UCSD-AML1 (cell line): ENCODE measurements at regions not wholly inside any gene's neighbourhood (a gene's known extent, or its start where the extent isn't known, plus 50 kb on each side); places are given as distances from the start of the nearest gene placed in this dataset.
"Not testable (repeated sequence)": the region's sequence is repeated elsewhere in the genome, so short reads cannot be mapped to it uniquely, and the experiment has no call there.

Experiments used
- DNase-seq: peaks from one replicate; lab custom pipeline; 2025; ENCODE audit not compliant: unreplicated experiment; lab: John Stamatoyannopoulos, UW

DNA sequence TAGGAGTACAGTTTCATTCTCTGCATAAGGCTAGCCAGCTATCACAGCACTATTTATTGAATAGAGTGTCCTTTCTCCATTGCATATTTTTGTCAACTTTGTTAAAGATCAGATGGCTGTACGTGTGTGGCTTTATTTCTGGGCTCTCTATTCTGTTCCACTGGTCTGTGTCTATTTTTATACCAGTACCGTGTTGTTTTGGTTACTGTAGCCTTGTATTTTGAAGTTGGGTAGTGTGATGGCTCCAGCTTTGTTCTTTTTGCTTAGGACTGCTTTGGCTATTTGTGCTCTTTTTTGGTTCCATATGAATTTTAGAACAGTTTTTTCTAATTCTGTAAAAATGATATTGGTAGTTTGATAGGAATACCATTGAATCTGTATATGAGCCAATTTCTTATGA, 182.1 kb upstream of the DIAPH2 start:
- DNase-seq: no peak

DNA sequence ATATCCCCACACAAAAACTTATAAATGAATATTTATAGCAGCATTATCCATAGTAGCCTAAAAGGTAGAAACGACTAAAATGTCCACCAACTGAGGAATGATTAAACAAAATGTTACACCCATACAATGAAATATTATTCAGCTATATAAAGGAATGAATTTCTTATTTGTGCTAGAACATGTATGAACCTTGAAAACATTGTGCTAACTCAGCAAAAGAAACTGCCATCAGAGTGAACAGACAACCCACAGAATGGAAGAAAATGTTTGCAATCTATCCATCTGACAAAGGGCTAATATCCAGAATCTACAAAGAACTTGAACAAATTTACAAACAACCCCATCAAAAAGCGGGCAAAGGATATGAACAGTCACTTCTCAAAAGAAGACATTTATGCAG, 155.3 kb upstream of the DIAPH2 start:
- not testable (repeated sequence) for DNase-seq

DNA sequence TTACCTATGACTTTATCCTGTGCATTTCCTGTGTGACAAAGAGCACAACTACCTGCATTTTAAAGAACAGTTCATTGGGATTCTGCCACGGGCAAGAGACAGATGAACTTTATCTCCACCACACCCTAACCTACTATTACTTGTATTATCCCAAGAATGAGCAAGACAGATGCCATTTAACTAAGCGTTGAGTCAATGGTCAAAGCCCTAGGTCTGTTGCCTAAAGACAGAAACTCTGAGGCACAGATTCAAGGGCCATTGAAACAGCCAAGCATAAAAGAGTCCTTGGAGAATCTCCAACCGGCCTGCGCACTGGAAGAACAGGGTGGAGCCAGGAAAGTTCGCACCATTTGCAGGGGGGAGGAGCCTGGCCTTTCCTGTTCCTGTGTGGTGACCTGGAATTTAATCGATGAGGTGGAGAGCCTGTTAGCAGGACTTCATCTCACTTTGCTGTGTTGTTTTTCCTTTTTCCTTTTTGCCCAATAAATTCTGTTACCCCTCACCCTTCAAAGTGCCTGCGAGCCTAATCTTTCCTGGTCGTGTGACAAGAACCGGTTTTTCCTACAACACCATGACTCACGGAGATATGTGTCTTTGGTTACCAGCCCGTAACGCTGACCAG, 146.4 kb upstream of the DIAPH2 start:
- DNase-seq: no peak

DNA sequence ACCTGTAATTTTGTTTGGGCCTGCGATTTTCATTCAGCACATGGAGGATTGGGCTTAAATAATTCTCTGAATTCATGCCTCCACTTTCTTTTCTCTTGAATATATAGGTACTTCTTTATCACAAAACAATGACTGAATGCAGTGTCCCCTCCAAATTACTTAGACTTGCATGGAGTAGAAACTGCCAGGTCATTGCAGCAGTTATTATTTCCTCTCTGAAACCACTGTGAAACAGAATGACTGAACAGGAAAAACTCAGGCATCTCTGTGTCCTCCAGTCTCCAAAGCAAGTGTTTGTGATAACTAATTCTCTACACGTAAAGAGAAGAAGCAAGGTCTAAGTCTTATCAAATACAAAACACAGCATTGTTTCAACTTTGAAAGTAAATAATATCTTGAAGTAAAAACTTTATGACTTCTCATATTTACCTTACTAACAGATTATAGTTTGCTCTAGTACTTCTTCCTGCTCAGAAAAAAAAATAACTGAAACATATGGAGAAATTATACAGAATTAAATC, 144.5 kb upstream of the DIAPH2 start:
- no peak for DNase-seq

DNA sequence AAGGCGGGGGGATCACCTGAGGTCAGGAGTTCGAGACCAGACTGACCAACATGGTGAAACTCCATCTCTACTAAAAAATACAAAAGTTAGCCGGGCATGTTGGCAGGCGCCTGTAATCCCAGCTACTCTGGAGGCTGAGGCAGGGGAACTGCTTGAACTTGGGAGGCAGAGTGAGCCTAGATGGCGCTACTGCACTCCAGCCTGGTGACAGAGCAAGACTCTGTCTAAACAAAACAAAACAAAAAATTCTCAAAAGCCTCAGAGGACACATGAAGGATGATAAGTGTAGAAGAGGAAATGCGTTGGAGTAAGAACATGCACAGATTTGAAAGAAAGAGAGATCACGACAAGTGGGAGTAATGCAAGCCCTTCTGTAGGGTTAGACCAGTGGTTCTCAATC, 138.4 kb upstream of the DIAPH2 start:
- DNase-seq: not testable (repeated sequence)

DNA sequence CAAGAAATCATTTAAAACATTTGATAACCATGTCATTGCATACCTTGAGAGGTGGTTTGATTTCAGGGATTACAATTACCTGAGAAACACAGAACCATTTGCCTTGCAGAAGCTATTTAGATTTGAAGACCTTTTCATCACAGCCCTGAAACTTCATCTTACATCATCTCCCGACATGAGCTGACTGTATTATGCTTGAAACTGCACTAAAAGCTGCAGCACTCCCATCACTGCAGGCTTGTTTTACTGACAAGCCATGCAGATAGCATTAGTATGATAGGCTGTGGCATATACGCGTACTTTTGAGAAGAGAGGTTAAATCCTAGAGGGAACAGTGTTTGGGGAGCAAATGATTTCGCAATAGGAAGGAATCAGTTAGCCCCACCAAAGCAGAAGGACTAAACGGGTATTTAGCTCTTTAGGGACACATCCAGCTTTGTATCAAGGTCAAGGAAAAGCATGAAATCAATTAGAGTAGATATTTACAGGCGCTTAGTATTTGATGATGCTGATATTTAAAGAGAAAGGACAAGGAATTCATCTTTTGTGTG, 133.2 kb upstream of the DIAPH2 start:
- no peak for DNase-seq

DNA sequence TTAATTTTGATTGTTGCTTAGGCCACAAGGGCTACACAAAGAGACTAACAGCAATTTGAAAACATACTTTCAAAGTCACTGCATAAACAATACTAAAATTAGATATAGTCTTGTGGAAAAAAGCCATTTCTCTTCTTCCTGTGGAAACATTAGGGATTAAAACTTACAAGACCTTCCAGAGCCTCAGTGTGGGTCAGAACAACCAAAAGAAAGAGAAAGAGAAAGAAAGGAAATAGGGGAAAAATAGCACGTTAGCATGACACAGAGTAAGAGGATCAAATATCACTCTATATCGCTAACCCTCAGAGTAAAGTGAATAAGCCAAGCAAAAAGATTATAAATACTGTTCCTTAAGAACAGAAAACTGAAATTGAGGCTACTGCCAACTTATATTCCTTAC, 127.8 kb upstream of the DIAPH2 start:
- no peak for DNase-seq

DNA sequence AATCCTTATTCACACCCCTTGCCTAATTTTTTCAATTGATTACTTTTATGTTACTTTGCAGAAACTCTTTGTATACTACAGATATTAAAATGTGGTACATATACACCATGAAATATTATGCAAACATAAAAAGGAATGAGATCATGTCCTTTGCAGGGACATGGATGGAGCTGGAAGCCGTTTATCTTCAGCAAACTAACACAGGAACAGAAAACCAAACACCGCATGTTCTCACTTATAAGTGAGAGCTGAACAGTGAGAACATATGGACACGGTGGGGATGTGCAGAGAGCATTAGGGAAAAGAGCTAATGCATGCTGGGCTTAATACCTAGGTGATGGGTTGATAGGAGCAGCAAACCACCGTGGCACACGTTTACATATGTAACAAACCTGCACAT, 123.5 kb upstream of the DIAPH2 start:
- DNase-seq: not testable (repeated sequence)

DNA sequence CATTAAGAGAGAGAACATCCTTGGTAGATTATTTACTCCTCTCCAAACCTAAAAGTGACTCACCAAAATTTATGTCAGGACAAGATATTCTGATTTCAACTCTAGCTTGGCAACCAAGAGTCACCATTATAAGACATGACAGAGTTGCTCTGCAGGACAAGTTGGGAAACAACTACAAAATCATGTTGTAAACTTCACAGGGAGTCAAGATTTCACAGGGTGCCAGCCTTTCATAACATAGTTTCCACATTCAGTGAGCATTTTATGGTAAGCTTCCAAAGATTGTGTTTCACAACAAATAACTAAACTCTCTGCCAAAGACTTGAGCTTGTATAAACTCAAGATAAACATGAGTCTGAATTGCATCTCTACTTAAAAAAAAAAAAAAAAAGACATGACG, 121.0 kb upstream of the DIAPH2 start:
- DNase-seq: no peak

DNA sequence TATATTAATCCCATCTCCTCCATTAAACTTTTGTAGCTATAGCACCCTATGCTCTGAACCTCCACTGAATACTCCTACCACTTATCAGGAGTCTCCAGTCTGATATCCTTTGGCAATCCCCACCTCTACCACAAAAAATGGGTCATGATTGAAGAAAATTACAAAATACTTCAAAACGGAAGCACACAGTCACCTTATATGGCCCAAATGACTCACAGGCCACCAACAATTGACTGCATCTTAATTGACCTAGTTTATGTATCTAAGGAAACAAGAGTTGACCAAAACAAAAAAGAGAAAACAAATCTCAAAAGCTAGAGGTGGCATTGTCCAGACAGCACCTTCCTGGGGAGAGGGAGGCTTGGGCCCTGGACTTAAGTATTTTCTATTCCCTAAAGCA, 120.0 kb upstream of the DIAPH2 start:
- no peak for DNase-seq

DNA sequence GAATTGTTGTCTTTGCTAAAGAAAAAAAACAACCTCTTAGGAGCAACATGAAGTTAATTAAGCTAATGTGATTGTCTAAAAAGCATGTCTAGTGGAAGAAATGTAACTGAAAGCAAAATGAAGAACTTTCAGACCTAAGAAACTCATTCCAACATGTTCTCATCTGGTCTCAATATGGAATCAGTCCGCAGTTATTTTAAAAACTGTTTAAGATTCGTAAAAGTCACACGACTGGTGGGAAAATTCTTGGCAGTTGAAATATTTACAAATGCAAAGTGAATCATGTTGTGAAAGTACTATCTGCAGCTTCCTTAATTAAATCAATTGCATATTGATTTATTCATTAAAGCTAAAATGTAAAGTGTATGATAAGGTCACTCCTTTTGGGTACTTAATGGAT, 117.8 kb upstream of the DIAPH2 start:
- DNase-seq: no peak

DNA sequence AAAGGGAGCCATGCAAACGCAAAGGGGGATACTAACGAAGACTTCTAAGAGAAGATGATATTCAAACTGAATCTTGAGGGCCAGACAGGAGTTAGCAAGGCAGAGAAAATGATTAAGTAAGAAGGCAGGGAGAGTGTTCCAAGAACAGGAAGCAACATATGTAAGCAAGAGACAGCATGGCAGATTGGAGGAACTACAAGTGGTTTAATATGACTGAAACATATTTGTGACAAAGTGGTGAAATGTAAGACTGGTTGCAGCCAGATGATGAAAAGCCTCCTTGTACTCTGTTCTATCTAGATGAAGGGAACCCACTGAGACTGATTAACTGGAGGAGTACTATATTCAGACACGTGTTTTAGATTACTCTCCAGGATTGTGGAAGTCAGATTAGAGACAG, 116.6 kb upstream of the DIAPH2 start:
- DNase-seq: no peak

DNA sequence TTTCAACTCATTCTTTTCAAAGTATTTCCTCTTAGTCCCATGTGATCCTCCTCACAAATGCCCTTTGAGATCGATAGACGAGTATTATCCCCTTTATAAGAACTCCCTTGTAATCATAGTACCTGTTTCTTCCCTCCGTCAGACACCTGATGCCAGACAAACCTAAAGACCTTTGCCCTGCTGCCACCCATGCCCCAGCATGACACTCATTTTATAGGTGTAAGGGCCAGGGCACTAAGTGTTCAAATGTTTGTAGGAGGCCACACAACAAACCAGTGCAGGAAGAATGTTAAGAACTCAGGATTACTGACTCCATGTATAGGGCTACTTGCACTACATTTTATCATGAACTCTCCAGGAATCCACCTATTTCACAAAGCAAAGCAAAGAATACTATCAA, 115.6 kb upstream of the DIAPH2 start:
- no peak for DNase-seq

DNA sequence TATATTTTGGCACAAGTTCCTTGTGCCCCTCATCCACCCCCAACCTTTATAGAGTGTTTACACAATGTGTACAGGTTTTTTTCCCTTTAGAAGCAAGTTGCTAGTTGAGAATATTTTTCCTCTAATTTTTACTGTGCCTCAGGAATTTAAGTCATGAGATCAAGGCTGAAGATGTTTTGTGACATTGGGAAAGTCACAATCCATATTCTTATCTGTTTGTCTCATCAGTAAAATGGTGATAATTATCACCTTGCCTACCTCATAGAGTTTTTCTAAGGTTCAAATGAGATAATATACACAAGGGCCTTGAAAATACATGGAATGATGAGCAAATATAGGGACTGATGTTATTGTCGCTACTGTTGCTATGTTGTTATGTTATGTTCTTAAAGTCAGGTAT, 109.6 kb upstream of the DIAPH2 start:
- DNase-seq: no peak

DNA sequence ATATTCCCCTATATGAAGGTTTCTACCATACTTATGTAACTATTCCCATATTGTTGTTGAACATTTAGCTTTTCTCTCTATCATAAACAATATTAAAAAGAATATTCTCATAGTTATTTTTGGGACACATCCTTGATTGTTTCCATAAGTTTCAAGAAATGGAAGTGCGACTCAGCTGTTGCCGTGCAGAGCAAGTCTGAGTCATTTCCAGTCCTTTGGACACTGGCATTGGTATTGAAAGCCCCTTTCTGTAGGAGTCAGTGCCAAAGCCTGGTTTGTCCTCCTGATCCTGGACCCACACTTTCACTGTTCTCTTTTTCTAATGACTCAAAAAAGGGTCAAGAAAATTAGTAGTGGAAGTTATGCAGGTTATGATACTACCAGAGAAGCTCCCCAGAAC, 108.3 kb upstream of the DIAPH2 start:
- no peak for DNase-seq

DNA sequence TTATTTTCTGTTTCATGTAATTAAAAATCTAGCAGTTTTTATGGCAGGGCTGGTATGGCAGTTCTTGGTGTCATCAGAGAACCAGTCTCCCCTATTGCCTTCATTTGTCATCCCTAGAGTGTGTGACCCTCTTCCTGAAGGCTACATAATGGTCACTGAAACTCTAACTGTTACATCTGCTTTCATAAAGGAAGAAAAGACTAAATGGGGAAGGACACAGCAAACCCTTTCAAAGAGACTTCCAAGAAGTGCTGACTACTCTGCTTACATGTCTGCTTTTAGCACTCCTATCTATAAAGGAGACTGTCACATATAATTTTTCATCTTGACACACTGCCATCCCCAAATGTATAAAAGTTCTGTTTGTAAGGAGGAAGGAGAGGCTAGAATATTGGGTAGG, 105.9 kb upstream of the DIAPH2 start:
- no peak for DNase-seq

DNA sequence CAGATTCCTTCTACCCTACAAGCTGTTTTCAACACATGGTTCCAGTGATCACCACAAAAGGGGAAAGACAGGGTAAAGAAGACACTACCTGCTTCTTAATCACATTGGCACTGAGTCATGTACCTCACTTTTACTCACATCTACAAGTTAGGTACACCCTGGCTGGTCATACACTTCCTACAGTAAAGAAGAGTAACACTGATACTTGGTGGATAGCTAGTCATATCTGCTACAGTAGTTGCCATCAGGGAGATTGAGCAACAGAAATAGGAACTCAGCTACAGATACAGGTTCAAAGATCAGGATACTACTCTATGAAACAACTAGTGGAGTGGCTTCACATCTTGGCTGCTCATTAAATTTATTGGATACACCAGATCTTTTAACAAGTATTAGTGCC, 105.4 kb upstream of the DIAPH2 start:
- no peak for DNase-seq

DNA sequence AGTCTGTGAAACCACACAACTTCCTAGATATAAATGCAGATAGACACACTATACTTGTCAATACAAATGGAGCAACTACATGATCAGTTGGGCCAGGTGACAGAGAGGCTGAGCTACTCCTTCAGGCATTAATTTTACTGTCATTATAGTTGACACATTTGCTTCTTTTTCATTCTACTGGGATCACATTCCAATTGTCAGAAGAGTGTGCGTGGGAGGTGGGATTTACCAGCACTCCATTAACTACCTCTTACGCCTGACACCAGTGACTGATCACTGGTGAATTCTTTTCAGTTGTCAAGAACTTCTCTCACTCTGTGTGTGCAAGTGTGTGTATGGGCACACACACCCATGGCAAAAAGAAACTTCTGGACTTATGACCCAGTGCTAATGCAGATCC, 94.2 kb upstream of the DIAPH2 start:
- DNase-seq: no peak

DNA sequence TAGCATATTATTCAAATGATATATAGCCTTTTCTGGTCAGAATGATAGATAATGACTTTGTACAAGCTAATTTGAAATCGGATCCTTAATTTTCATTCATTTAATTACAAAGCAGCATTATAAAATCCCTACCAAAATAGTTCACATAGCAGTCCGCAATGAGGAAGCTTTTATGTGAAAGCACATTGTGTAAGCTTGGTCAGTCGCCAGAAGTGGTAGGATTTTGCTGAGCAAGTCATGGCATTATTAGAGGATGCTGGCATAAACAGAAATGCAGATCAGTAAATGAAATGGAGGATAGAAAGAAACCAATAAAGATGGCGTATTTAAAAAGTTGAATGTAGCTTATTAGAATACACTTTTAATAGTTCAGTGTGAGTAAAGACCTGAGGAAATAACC, 93.2 kb upstream of the DIAPH2 start:
- no peak for DNase-seq

DNA sequence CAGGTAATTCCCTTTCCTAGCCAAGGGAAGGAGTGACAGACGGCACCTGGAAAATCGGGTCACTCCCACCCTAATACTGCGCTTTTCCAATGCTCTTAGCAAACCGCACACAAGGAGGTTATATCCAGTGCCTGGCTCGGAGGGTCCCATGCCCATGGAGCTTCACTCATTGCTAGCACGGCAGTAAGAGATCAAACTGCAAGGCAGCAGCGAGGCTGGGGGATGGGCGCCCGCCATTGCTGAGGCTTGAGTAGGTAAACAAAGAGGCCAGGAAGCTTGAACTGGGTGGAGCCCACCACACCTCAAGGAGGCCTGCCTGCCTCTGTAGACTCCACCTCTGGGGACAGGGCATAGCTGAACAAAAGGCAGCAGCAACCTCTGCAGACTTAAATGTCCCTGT, 86.8 kb upstream of the DIAPH2 start:
- not testable (repeated sequence) for DNase-seq

DNA sequence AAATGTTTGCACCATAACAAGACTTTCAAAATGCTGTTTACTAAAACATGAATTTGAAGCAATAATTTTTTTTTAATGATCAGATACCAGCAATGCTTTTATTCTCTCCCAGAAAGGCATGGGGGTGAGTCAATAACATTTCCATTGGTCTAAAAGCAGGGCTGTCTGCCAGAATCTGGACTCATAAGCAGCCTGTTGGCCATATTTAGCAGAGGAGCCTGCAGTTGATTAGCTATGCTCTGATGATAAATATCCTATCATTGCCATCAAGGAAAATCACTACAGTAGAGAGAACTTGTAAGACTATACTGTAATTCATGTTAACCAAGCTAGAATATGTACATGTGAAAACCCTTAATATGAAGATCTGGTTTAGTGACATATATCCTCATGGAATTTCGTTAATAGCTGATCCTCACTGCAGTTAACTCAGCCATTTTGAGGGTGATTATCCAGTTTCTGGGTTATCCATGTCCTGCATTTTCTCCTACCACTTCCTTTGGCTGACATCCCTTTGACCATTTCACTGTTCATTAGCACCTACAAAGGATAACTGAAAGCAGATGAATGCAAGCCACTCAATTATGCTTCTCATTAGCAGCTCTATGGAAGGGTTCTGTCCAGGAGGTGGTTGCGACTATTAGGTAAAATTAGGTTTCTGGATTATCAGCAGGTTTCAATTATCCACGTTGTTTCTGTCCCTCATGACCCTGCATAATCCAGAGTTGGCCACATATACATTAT, 72.9 kb upstream of the DIAPH2 start:
- no peak for DNase-seq

DNA sequence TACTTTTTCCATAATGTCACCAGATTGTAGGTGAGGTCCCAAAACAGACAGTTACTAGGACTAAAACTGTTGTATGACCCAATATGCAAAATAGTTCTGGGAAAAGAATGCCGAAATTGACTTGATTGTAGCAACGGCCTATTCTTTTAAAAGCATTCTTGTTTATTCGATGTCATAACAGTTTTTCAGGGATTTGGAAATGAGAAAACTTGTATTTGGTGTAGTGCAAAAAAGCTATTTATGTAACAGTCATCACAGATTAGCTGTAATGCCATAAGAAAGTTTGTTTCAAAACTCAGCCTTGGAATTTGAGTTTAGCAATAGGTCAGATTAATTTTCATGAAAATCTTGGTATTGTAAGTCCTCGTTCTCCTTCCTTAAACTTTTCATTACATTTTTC, 69.2 kb upstream of the DIAPH2 start:
- DNase-seq: no peak

DNA sequence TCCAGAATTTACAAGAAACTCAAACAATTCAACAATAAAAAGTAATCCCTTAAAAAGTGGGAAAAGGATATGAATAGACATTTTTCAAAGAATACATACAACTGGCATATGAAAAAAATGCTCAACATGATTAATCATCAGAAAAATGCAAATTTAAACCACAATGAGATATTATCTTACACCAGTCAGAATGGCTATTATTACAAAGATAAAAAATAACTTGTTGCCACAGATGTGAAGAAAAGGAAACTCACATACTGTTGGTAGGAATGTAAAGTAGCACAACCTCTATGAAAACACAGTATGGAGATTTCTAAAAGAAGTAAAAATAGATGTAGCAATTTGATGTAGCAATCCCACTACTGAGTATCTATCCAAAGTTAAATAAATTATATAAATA, 65.1 kb upstream of the DIAPH2 start:
- DNase-seq: no peak
